DMS53 treated with DMSO at 0.1 percent for 48 hours (cell line): ENCODE measurements at regions not wholly inside any gene's neighbourhood (a gene's known extent, or its start where the extent isn't known, plus 50 kb on each side); places are given as distances from the start of the nearest gene placed in this dataset.

Experiments
- DNase-seq: peaks from one replicate; lab custom pipeline; 2025; ENCODE audit not compliant: unreplicated experiment; lab: John Stamatoyannopoulos, UW

GRCh38 chr4:125505621-125506020 lies 190.9 kb downstream of the FAT4 start:
- no peak for DNase-seq

GRCh38 chr4:125507141-125507540 lies 192.4 kb downstream of the FAT4 start:
- no peak for DNase-seq

GRCh38 chr4:125511715-125512114 lies 197.0 kb downstream of the FAT4 start:
- DNase-seq, result no peak

GRCh38 chr4:125515016-125515415 lies 200.3 kb downstream of the FAT4 start:
- DNase-seq, result no peak

GRCh38 chr4:125517831-125518230 lies 203.1 kb downstream of the FAT4 start:
- no peak for DNase-seq

GRCh38 chr4:125518281-125518680 lies 203.5 kb downstream of the FAT4 start:
- no peak for DNase-seq

- no peak for DNase-seq
These were observed 204.8 kb downstream of the FAT4 start for GRCh38 chr4:125519371-125520146.

- no peak for DNase-seq
These were observed 205.7 kb downstream of the FAT4 start for GRCh38 chr4:125520258-125520990.

GRCh38 chr4:125522588-125522987 lies 207.8 kb downstream of the FAT4 start:
- DNase-seq, result no peak

- no peak for DNase-seq
These were observed 208.2 kb downstream of the FAT4 start for GRCh38 chr4:125522992-125523391.

GRCh38 chr4:125526420-125526819 lies 211.7 kb downstream of the FAT4 start:
- no peak for DNase-seq

GRCh38 chr4:125527681-125528080 lies 212.9 kb downstream of the FAT4 start:
- no peak for DNase-seq

GRCh38 chr4:125529071-125529470 lies 214.3 kb downstream of the FAT4 start:
- DNase-seq, result no peak

GRCh38 chr4:125538670-125539069 lies 223.9 kb downstream of the FAT4 start:
- no peak for DNase-seq

- DNase-seq, result no peak
These were observed 224.9 kb downstream of the FAT4 start for GRCh38 chr4:125539691-125540090.

GRCh38 chr4:125541836-125542385 lies 227.2 kb downstream of the FAT4 start:
- DNase-seq, result no peak

- DNase-seq, result no peak
These were observed 231.5 kb downstream of the FAT4 start for GRCh38 chr4:125546272-125546671.

GRCh38 chr4:125547836-125548235 lies 233.1 kb downstream of the FAT4 start:
- DNase-seq, result no peak

GRCh38 chr4:125550769-125551168 lies 236.0 kb downstream of the FAT4 start:
- no peak for DNase-seq

- no peak for DNase-seq
These were observed 236.7 kb downstream of the FAT4 start for GRCh38 chr4:125551466-125551865.

GRCh38 chr4:125551967-125552366 lies 237.2 kb downstream of the FAT4 start:
- no peak for DNase-seq

GRCh38 chr4:125572601-125573000 lies 257.8 kb downstream of the FAT4 start:
- DNase-seq, result no peak
